Limb (tissue), 2 donors: ENCODE measurements at regions not wholly inside any gene's neighbourhood (a gene's known extent, or its start where the extent isn't known, plus 50 kb on each side); places are given as distances from the start of the nearest gene placed in this dataset.

Source experiments
- DNase-seq, 2 donors: peaks; one replicate each; pipeline ENCODE4 v3.0.0-alpha.2; 2016; ENCODE audit errors: extremely low spot score in 2 of 2

- DNase-seq = no peak
Measured at GRCh38 chr3:87044409-87044808, 53.5 kb upstream of the VGLL3 start.

DNA sequence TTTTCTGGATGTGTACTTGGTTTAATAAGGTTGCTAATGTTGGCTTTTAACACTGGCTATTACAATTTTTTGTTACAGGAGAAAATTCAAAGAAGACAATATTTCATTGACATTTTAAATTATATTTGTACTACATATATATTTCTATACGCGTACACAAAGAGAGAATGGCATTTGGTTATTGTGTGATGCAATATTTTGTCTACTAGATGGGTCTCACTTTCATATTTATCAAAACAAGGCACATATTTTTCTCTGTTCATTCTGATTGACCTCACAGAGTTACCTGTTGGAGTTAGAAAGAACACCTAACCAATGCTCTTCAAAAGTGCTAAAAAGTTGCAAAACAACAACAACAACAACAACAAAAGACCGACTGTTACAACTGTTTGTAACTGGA, 50.2 kb upstream of the VGLL3 start:
- no peak for DNase-seq
